Suppressor macrophage treated with lipopolysaccharide for 4 hours (primary cell): ENCODE measurements at regions not wholly inside any gene's neighbourhood (a gene's known extent, or its start where the extent isn't known, plus 50 kb on each side); places are given as distances from the start of the nearest gene placed in this dataset.

Source experiments
- DNase-seq: peaks from one replicate; pipeline ENCODE4 v3.0.0-alpha.2; 2020

GRCh38 chr10:105844676-105845570 is 1203.8 kb downstream of the SORCS3 start:
- no peak for DNase-seq

GRCh38 chr10:105844241-105844640 is 1203.2 kb downstream of the SORCS3 start:
- no peak for DNase-seq

- no peak for DNase-seq
Measured at GRCh38 chr10:105843786-105844185, 1202.7 kb downstream of the SORCS3 start.

- DNase-seq = no peak
Measured at GRCh38 chr10:105840288-105840770, 1199.2 kb downstream of the SORCS3 start.

- DNase-seq = no peak
Measured at GRCh38 chr10:105838392-105838791, 1197.3 kb downstream of the SORCS3 start.

GRCh38 chr10:105837951-105838350 is 1196.9 kb downstream of the SORCS3 start:
- DNase-seq = peak; percentile 22

- DNase-seq = no peak
Measured at GRCh38 chr10:105834261-105835059, 1193.4 kb downstream of the SORCS3 start.

- DNase-seq = no peak
Measured at GRCh38 chr10:105827133-105827532, 1186.0 kb downstream of the SORCS3 start.

GRCh38 chr10:105807935-105808587 is 1167.0 kb downstream of the SORCS3 start:
- DNase-seq = peak; percentile 50

GRCh38 chr10:105803206-105803605 is 1162.1 kb downstream of the SORCS3 start:
- no peak for DNase-seq

GRCh38 chr10:105800641-105801040 is 1159.6 kb downstream of the SORCS3 start:
- no peak for DNase-seq

- DNase-seq = no peak
Measured at GRCh38 chr10:105798328-105798889, 1157.3 kb downstream of the SORCS3 start.

- DNase-seq = peak; percentile 41
Measured at GRCh38 chr10:105797234-105797890, 1156.3 kb downstream of the SORCS3 start.

GRCh38 chr10:105793071-105793470 is 1152.0 kb downstream of the SORCS3 start:
- no peak for DNase-seq

GRCh38 chr10:105785721-105786120 is 1144.6 kb downstream of the SORCS3 start:
- DNase-seq = no peak

- DNase-seq = no peak
Measured at GRCh38 chr10:105783936-105784483, 1142.9 kb downstream of the SORCS3 start.

- no peak for DNase-seq
Measured at GRCh38 chr10:105774881-105775280, 1133.8 kb downstream of the SORCS3 start.

GRCh38 chr10:105774351-105774750 is 1133.3 kb downstream of the SORCS3 start:
- no peak for DNase-seq

- no peak for DNase-seq
Measured at GRCh38 chr10:105770524-105771212, 1129.6 kb downstream of the SORCS3 start.

- DNase-seq = no peak
Measured at GRCh38 chr10:105769248-105770184, 1128.4 kb downstream of the SORCS3 start.
